HEK293 (cell line): ENCODE measurements at regions not wholly inside any gene's neighbourhood (a gene's known extent, or its start where the extent isn't known, plus 50 kb on each side); places are given as distances from the start of the nearest gene placed in this dataset.

Source experiments
- CTCF ChIP-seq: fragments of 450-650 bp; formaldehyde crosslinking; IDR thresholded peaks from 2 replicates; pipeline ENCODE4 v1.5.1; 2016; ENCODE audit warnings: missing biosample characterization, missing genetic modification characterization
- HOXA7 ChIP-seq: sonication (generic); formaldehyde crosslinking; IDR thresholded peaks from 2 replicates; pipeline ENCODE4 v1.8.1; 2022; ENCODE audit warnings: missing genetic modification reagents, borderline replicate concordance
- KLF16 ChIP-seq: fragments of 450-650 bp; formaldehyde crosslinking; IDR thresholded peaks from 2 replicates; pipeline ENCODE4 v1.5.1; 2017; ENCODE audit warnings: missing biosample characterization, missing genetic modification characterization
- PRDM4 ChIP-seq: fragments of 450-650 bp; formaldehyde crosslinking; IDR thresholded peaks from 2 replicates; pipeline ENCODE4 v1.5.1; 2017; ENCODE audit warnings: missing biosample characterization, missing genetic modification characterization
- TCF7L2 ChIP-seq: IDR thresholded peaks from 2 replicates; pipeline ENCODE4 v1.6.1; 2011; ENCODE audit warnings: low read depth, mild to moderate bottlenecking, inconsistent platforms, low read length, moderate library complexity, borderline replicate concordance
- ZBTB1 ChIP-seq: fragments of 450-650 bp; formaldehyde crosslinking; IDR thresholded peaks from 2 replicates; pipeline ENCODE4 v1.5.1; 2016; ENCODE audit warnings: missing biosample characterization, missing genetic modification characterization
- ZFP37 ChIP-seq: fragments of 450-650 bp; formaldehyde crosslinking; IDR thresholded peaks from 2 replicates; pipeline ENCODE4 v1.5.1; 2016; ENCODE audit warnings: missing biosample characterization, missing genetic modification characterization
- ZNF571 ChIP-seq: fragments of 450-650 bp; formaldehyde crosslinking; IDR thresholded peaks from 2 replicates; pipeline ENCODE4 v1.5.0; 2017; ENCODE audit warnings: missing biosample characterization, missing genetic modification characterization
- ZNF624 ChIP-seq: fragments of 450-650 bp; formaldehyde crosslinking; IDR thresholded peaks from 2 replicates; pipeline ENCODE4 v1.5.1; 2017; ENCODE audit warnings: missing biosample characterization, missing genetic modification characterization
- ZNF626 ChIP-seq: fragments of 450-650 bp; sonication (Bioruptor Pico); formaldehyde crosslinking; IDR thresholded peaks from 2 replicates; pipeline ENCODE4 v1.5.1; 2018; ENCODE audit warnings: missing biosample characterization, missing genetic modification characterization, inconsistent platforms

GRCh38 chr1:14236097-14236496 lies 362.4 kb upstream of the KAZN start:
- TF ChIP-seq KLF16 (tag by site-specific recombination): no peak
- TF ChIP-seq ZBTB1 (tag by site-specific recombination): no peak
- TF ChIP-seq CTCF (tag by site-specific recombination): no peak
- TF ChIP-seq ZNF626: no peak
- TF ChIP-seq ZNF571: no peak
- TF ChIP-seq ZFP37 (tag by site-specific recombination): no peak
- no peak for TF ChIP-seq TCF7L2
- no peak for TF ChIP-seq HOXA7
- no peak for TF ChIP-seq PRDM4 (tag by site-specific recombination)
- TF ChIP-seq ZNF624 (tag by site-specific recombination): no peak
